HCT116 (cell line): ENCODE measurements at regions not wholly inside any gene's neighbourhood (a gene's known extent, or its start where the extent isn't known, plus 50 kb on each side); places are given as distances from the start of the nearest gene placed in this dataset.

ENCODE experiments used
- ATAC-seq: fragments of 200-7000 bp; cut with Tn5 transposase; 2 replicates; pipeline ENCODE4 v1.9.1; 2020; ENCODE audit warnings: mild to moderate bottlenecking, moderate library complexity
- BruUV-seq: library from RNA; stranded (reverse); fragments of 400-500 nt; replicated peaks from 2 replicates; lab custom pipeline; 2021; lab: Mats Ljungman, UMichigan
- CTCF ChIA-PET: fragments of 300-600 bp; sonication (Branson Sonifier 250); formaldehyde crosslinking; loops from one replicate; lab custom pipeline; 2021; ENCODE audit warnings: antibody characterized with exemption; lab: Charles Lee
- POLR2A ChIA-PET: fragments of 300-600, 350-600 bp; sonication (Branson Sonifier 250); formaldehyde crosslinking; loops from one replicate; lab custom pipeline; 2021; ENCODE audit warnings: antibody characterized with exemption; lab: Charles Lee
- RAD21 ChIA-PET, 2 experiments: fragments of 300-600 bp; sonication (Branson Sonifier 250); formaldehyde crosslinking; loops; one replicate each; lab custom pipeline; 2023; ENCODE audit warnings: low total read pairs in 2 of 2; ENCODE audit not compliant: uncharacterized antibody in 2 of 2, unreplicated experiment in 2 of 2, low non-redundant PET in 1 of 2; lab: Charles Lee
- DNase-seq: peaks from one replicate; pipeline ENCODE4 v3.0.0-alpha.2; 2010; ENCODE audit warnings: low read depth, low spot score
- H2AFZ ChIP-seq: fragments of 200-600 bp; shearing (Covaris generic), sonication (generic); 2 replicates; pipeline ENCODE4 v1.6.1; 2017; ENCODE audit warnings: low read depth, mixed run types, mixed read lengths, antibody characterized with exemption, low read length; ENCODE audit not compliant: poor library complexity, severe bottlenecking
- H3K27ac ChIP-seq: 2 replicates; pipeline ENCODE4 v1.5.1; 2012; ENCODE audit warnings: low read depth, low read length
- H3K27me3 ChIP-seq: fragments of 200-600 bp; sonication (generic); 2 replicates; pipeline ENCODE4 v1.6.1; 2016; ENCODE audit warnings: mixed run types, low read length, mixed read lengths; ENCODE audit not compliant: insufficient read depth
- H3K36me3 ChIP-seq, 2 experiments: fragments of 200-500 bp in 1 of 2; fragments of 200-600 bp in 1 of 2; sonication (Bioruptor generic) in 1 of 2; sonication (generic) in 1 of 2; 2 replicates each; pipeline versions ENCODE4 v1.5.1 to v1.6.1; 2014 to 2016; ENCODE audit warnings: low read length in 2 of 2, inconsistent platforms in 1 of 2, mixed read lengths in 1 of 2, mixed run types in 1 of 2; ENCODE audit not compliant: insufficient read depth in 2 of 2, control insufficient read depth in 1 of 2
- H3K4me1 ChIP-seq, 2 experiments: fragments of 200-600 bp in 1 of 2; sonication (generic) in 1 of 2; 2 replicates each; pipeline versions ENCODE4 v1.5.1 to v1.6.1; 2012 to 2017; ENCODE audit warnings: low read length in 2 of 2, inconsistent platforms in 1 of 2, mild to moderate bottlenecking in 1 of 2, mixed read lengths in 1 of 2, mixed run types in 1 of 2, moderate library complexity in 1 of 2; ENCODE audit not compliant: insufficient read depth in 2 of 2, control insufficient read depth in 1 of 2
- H3K4me2 ChIP-seq: fragments of 200-600 bp; sonication (generic); 2 replicates; pipeline ENCODE4 v1.6.1; 2017; ENCODE audit warnings: mixed run types, low read length, mixed read lengths
- H3K4me3 ChIP-seq, 2 experiments: fragments of 200-600 bp in 1 of 2; sonication (generic) in 1 of 2; replicated peaks in 1 of 2; 2 replicates each; pipeline ENCODE4 v1.5.1; 2011 to 2016; ENCODE audit warnings: low read length in 2 of 2, control low read depth in 1 of 2, low read depth in 1 of 2, mild to moderate bottlenecking in 1 of 2, mixed read lengths in 1 of 2, mixed run types in 1 of 2
- H3K79me2 ChIP-seq: fragments of 200-600 bp; sonication (generic); 2 replicates; pipeline ENCODE4 v1.6.1; 2017; ENCODE audit warnings: mild to moderate bottlenecking, mixed run types, low read length, moderate library complexity, mixed read lengths; ENCODE audit not compliant: insufficient read depth
- H3K9ac ChIP-seq: fragments of 200-600 bp; sonication (generic); 2 replicates; pipeline ENCODE4 v1.6.1; 2016; ENCODE audit warnings: low read length, mixed read lengths
- H3K9me2 ChIP-seq: fragments of 200-600 bp; sonication (generic), shearing (Covaris generic); 2 replicates; pipeline ENCODE4 v1.6.1; 2017; ENCODE audit warnings: mixed run types, mild to moderate bottlenecking, moderate library complexity; ENCODE audit not compliant: insufficient read depth
- H3K9me3 ChIP-seq, 2 experiments: fragments of 200-500 bp in 1 of 2; fragments of 200-600 bp in 1 of 2; sonication (Bioruptor generic) in 1 of 2; sonication (generic) in 1 of 2; 2 replicates each; pipeline ENCODE4 v1.6.1; 2014 to 2017; ENCODE audit warnings: low read length in 2 of 2, mixed read lengths in 2 of 2, inconsistent platforms in 1 of 2, low read depth in 1 of 2, mild to moderate bottlenecking in 1 of 2, mixed run types in 1 of 2, moderate library complexity in 1 of 2; ENCODE audit not compliant: control insufficient read depth in 1 of 2, insufficient read depth in 1 of 2
- H4K20me1 ChIP-seq: fragments of 200-600 bp; sonication (generic), shearing (Covaris generic); 2 replicates; pipeline ENCODE4 v1.6.1; 2017; ENCODE audit warnings: mixed run types, mild to moderate bottlenecking, moderate library complexity; ENCODE audit not compliant: insufficient read depth
- CBX3 ChIP-seq: IDR thresholded peaks from 2 replicates; pipeline ENCODE4 v1.6.1; 2012; ENCODE audit warnings: low read depth
- CEBPB ChIP-seq: IDR thresholded peaks from 2 replicates; pipeline ENCODE4 v1.6.1; 2012; ENCODE audit warnings: low read depth
- EGR1 ChIP-seq: IDR thresholded peaks from 2 replicates; pipeline ENCODE4 v1.6.1; 2012; ENCODE audit warnings: low read depth
- ELF1 ChIP-seq: IDR thresholded peaks from 2 replicates; pipeline ENCODE4 v1.6.1; 2012; ENCODE audit warnings: low read depth, borderline replicate concordance
- FOSL1 ChIP-seq: IDR thresholded peaks from 2 replicates; pipeline ENCODE4 v1.6.1; 2012; ENCODE audit warnings: low read depth
- RAD21 ChIP-seq: IDR thresholded peaks from 2 replicates; pipeline ENCODE4 v1.6.1; 2012; ENCODE audit warnings: low read depth, mild to moderate bottlenecking
- REST ChIP-seq: IDR thresholded peaks from 2 replicates; pipeline ENCODE4 v1.6.1; 2012; ENCODE audit warnings: low read depth
- SP1 ChIP-seq: IDR thresholded peaks from 2 replicates; pipeline ENCODE4 v1.6.1; 2012; ENCODE audit warnings: low read depth
- ZFX ChIP-seq: fragments of 450-650 bp; IDR thresholded peaks from 2 replicates; pipeline ENCODE4 v1.6.1; 2017
- intact Hi-C: fragments of 100-400 bp; cut with micrococcal nuclease; formaldehyde crosslinking; loops from 2 replicates; pipeline ENCODE4 v1.10.0; 2022
- TF ChIP-seq, protein P1 (sequence below): IDR thresholded peaks from 2 replicates; pipeline ENCODE4 v1.6.1; 2011; ENCODE audit warnings: mild to moderate bottlenecking, low read length, moderate library complexity; ENCODE audit not compliant: insufficient replicate concordance; ENCODE audit errors: extremely low read depth

- no peak overlapping the region for H3K4me2 ChIP-seq
- H3K36me3 ChIP-seq, result no peaks in the 10 kb centered on the region
- ChIA-PET RAD21 (no interaction called here), POLR2A (no interaction called here), CTCF (no interaction called here)
- DNase-seq (no peak), ATAC-seq (no peak)
- intact Hi-C loops, result no loop called here
- no peaks in the 10 kb centered on the region for H3K9me3 ChIP-seq
- no TSS peak for BruUV-seq
- H3K9me2 ChIP-seq, result no peaks in the 10 kb centered on the region
- no peaks in the 10 kb centered on the region for H4K20me1 ChIP-seq
- TF ChIP-seq CEBPB (no peak), ZFX (no peak), FOSL1 (no peak), RAD21 (no peak), REST (no peak), ELF1 (no peak), EGR1 (no peak), SP1 (no peak), CBX3 (no peak)
- TF ChIP-seq, protein P1, sequence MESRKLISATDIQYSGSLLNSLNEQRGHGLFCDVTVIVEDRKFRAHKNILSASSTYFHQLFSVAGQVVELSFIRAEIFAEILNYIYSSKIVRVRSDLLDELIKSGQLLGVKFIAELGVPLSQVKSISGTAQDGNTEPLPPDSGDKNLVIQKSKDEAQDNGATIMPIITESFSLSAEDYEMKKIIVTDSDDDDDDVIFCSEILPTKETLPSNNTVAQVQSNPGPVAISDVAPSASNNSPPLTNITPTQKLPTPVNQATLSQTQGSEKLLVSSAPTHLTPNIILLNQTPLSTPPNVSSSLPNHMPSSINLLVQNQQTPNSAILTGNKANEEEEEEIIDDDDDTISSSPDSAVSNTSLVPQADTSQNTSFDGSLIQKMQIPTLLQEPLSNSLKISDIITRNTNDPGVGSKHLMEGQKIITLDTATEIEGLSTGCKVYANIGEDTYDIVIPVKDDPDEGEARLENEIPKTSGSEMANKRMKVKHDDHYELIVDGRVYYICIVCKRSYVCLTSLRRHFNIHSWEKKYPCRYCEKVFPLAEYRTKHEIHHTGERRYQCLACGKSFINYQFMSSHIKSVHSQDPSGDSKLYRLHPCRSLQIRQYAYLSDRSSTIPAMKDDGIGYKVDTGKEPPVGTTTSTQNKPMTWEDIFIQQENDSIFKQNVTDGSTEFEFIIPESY, result no peak
- no peak overlapping the region for H2AFZ ChIP-seq
- no peak overlapping the region for H3K9ac ChIP-seq
- no peaks in the 10 kb centered on the region for H3K27me3 ChIP-seq
- H3K4me3 ChIP-seq, result no peak overlapping the region
- H3K4me1 ChIP-seq, result peaks cover 0 to 7% of the 10 kb centered on the region in 2 experiments; a peak in 2 of 4 replicates
- H3K79me2 ChIP-seq, result no peaks in the 10 kb centered on the region
- H3K27ac ChIP-seq, result no peak overlapping the region
Measured at GRCh38 chr5:125306741-125307140, 560.3 kb upstream of the ZNF608 start.
